Astrocyte (in vitro differentiated cells and primary cell): ENCODE measurements at regions not wholly inside any gene's neighbourhood (a gene's known extent, or its start where the extent isn't known, plus 50 kb on each side); places are given as distances from the start of the nearest gene placed in this dataset.

Experiments used
- DNase-seq: peaks from one replicate; pipeline ENCODE4 v3.0.0-alpha.2; 2010; ENCODE audit warnings: low read depth
- FAIRE-seq: peaks from 2 replicates; lab custom pipeline; 2011; peaks lifted over from hg19 to GRCh38; lab: Jason Lieb, UNC
- H2AFZ ChIP-seq: 2 replicates; pipeline ENCODE4 v1.6.0; 2012; ENCODE audit warnings: low read depth, low read length, inconsistent platforms
- H3K27ac ChIP-seq: 2 replicates; pipeline ENCODE4 v1.5.1; 2011; ENCODE audit warnings: low read depth, low read length, inconsistent platforms
- H3K27me3 ChIP-seq: 2 replicates; pipeline ENCODE4 v1.6.0; 2011; ENCODE audit warnings: low read length, inconsistent platforms; ENCODE audit not compliant: insufficient read depth
- H3K36me3 ChIP-seq: 2 replicates; pipeline ENCODE4 v1.5.1; 2011; ENCODE audit warnings: low read length, inconsistent platforms; ENCODE audit not compliant: insufficient read depth
- H3K4me1 ChIP-seq: 2 replicates; pipeline ENCODE4 v1.5.1; 2011; ENCODE audit warnings: low read length, inconsistent platforms; ENCODE audit not compliant: insufficient read depth
- H3K4me2 ChIP-seq: 2 replicates; pipeline ENCODE4 v1.6.0; 2012; ENCODE audit warnings: low read length, inconsistent platforms
- H3K4me3 ChIP-seq: 2 replicates; pipeline ENCODE4 v1.5.1; 2011; ENCODE audit warnings: low read depth, mild to moderate bottlenecking, low read length, inconsistent platforms; ENCODE audit not compliant: insufficient read depth
- H3K79me2 ChIP-seq: 2 replicates; pipeline ENCODE4 v1.6.0; 2012; ENCODE audit warnings: mild to moderate bottlenecking, low read length, inconsistent platforms; ENCODE audit not compliant: insufficient read depth
- H3K9ac ChIP-seq: 2 replicates; pipeline ENCODE4 v1.6.0; 2012; ENCODE audit warnings: mild to moderate bottlenecking, low read length, inconsistent platforms
- H3K9me3 ChIP-seq: 2 replicates; pipeline ENCODE4 v1.5.1; 2012; ENCODE audit warnings: low read depth, mild to moderate bottlenecking, low read length, inconsistent platforms; ENCODE audit not compliant: insufficient read depth
- H4K20me1 ChIP-seq: 2 replicates; pipeline ENCODE4 v1.6.0; 2012; ENCODE audit warnings: low read length, inconsistent platforms; ENCODE audit not compliant: insufficient read depth
- H3K27ac Mint-ChIP-seq: one replicate; pipeline ENCODE4 v1.8.0; 2021; ENCODE audit warnings: mild to moderate bottlenecking, mixed read lengths; ENCODE audit not compliant: unreplicated experiment
- H3K27me3 Mint-ChIP-seq: one replicate; pipeline ENCODE4 v1.8.0; 2021; ENCODE audit warnings: low read depth, mixed read lengths; ENCODE audit not compliant: unreplicated experiment
- H3K36me3 Mint-ChIP-seq: one replicate; pipeline ENCODE4 v1.8.0; 2021; ENCODE audit warnings: low read depth, mixed read lengths; ENCODE audit not compliant: unreplicated experiment
- H3K4me1 Mint-ChIP-seq: one replicate; pipeline ENCODE4 v1.8.0; 2021; ENCODE audit warnings: low read depth, mixed read lengths; ENCODE audit not compliant: unreplicated experiment
- H3K4me3 Mint-ChIP-seq: one replicate; pipeline ENCODE4 v1.8.0; 2021; ENCODE audit warnings: mild to moderate bottlenecking, moderate library complexity, mixed read lengths; ENCODE audit not compliant: unreplicated experiment
- H3K9me3 Mint-ChIP-seq: one replicate; pipeline ENCODE4 v1.8.0; 2021; ENCODE audit warnings: mild to moderate bottlenecking, mixed read lengths; ENCODE audit not compliant: unreplicated experiment
- CTCF ChIP-seq: IDR thresholded peaks from 2 replicates; pipeline ENCODE4 v1.5.1; 2011; ENCODE audit warnings: low read depth, mild to moderate bottlenecking, inconsistent platforms, low read length, moderate library complexity; ENCODE audit not compliant: insufficient read depth
- EZH2 ChIP-seq: IDR thresholded peaks from 2 replicates; pipeline ENCODE4 v1.6.1; 2012; ENCODE audit warnings: mild to moderate bottlenecking, low read length, inconsistent platforms; ENCODE audit not compliant: insufficient read depth

- DNase-seq: no peak
- Mint-ChIP-seq H3K4me1 (peaks cover 20% of the 10 kb centered on the region), H3K27me3 (no peaks in the 10 kb centered on the region), H3K9me3 (no peaks in the 10 kb centered on the region), H3K4me3 (no peak overlapping the region), H3K27ac (no peak overlapping the region), H3K36me3 (peaks cover 27% of the 10 kb centered on the region)
- no peak overlapping the region for H3K4me2 ChIP-seq
- H3K4me1 ChIP-seq: peaks cover 40% of the 10 kb centered on the region
- no peaks in the 10 kb centered on the region for H3K27me3 ChIP-seq
- H4K20me1 ChIP-seq: peaks cover 85% of the 10 kb centered on the region
- no peak overlapping the region for H3K27ac ChIP-seq
- TF ChIP-seq CTCF (no peak), EZH2 (no peak)
- H3K9me3 ChIP-seq: no peaks in the 10 kb centered on the region
- no peak overlapping the region for H2AFZ ChIP-seq
- H3K36me3 ChIP-seq: peaks cover 16% of the 10 kb centered on the region
- no peak for FAIRE-seq
- H3K9ac ChIP-seq: no peak overlapping the region
- no peak overlapping the region for H3K4me3 ChIP-seq
- H3K79me2 ChIP-seq: peaks cover 20% of the 10 kb centered on the region
Observed at GRCh38 chr12:124396544-124397398, 101.9 kb downstream of the RFLNA start.

- peaks cover 12% of the 10 kb centered on the region for H3K36me3 ChIP-seq
- H4K20me1 ChIP-seq: peaks cover 84% of the 10 kb centered on the region
- no peak overlapping the region for H3K9ac ChIP-seq
- H3K79me2 ChIP-seq: peaks cover 20% of the 10 kb centered on the region
- no peak for TF ChIP-seq EZH2
- TF ChIP-seq CTCF: no peak
- no peak overlapping the region for H3K4me2 ChIP-seq
- no peaks in the 10 kb centered on the region for H3K27me3 ChIP-seq
- peak overlapping the region; percentile 53 for H3K27ac Mint-ChIP-seq
- no peak for FAIRE-seq
- peaks cover 48% of the 10 kb centered on the region for H3K4me1 ChIP-seq
- H3K27ac ChIP-seq: no peak overlapping the region
- H3K4me3 ChIP-seq: no peak overlapping the region
- H3K9me3 Mint-ChIP-seq: no peaks in the 10 kb centered on the region
- DNase-seq: no peak
- no peak overlapping the region for H3K4me3 Mint-ChIP-seq
- H3K36me3 Mint-ChIP-seq: peaks cover 26% of the 10 kb centered on the region
- no peak overlapping the region for H2AFZ ChIP-seq
- no peaks in the 10 kb centered on the region for H3K9me3 ChIP-seq
- H3K27me3 Mint-ChIP-seq: no peaks in the 10 kb centered on the region
- peaks cover 28% of the 10 kb centered on the region for H3K4me1 Mint-ChIP-seq
Observed at GRCh38 chr12:124395986-124396385, 101.1 kb downstream of the RFLNA start.

- H3K9me3 Mint-ChIP-seq: no peaks in the 10 kb centered on the region
- H3K27ac Mint-ChIP-seq: peak overlapping the region; percentile 77
Observed at GRCh38 chr12:124395284-124395752, 100.4 kb downstream of the RFLNA start.

More at GRCh38 chr12:124395284-124395752, 100.4 kb downstream of the RFLNA start:
- FAIRE-seq (no peak), DNase-seq (no peak)
- H3K27ac ChIP-seq: no peak overlapping the region
- H3K4me3 ChIP-seq: no peak overlapping the region
- H3K4me2 ChIP-seq: peak overlapping the region; percentile 8
- peaks cover 80% of the 10 kb centered on the region for H4K20me1 ChIP-seq
- H3K27me3 Mint-ChIP-seq: no peaks in the 10 kb centered on the region
- TF ChIP-seq CTCF (no peak), EZH2 (no peak)
- peaks cover 54% of the 10 kb centered on the region for H3K4me1 ChIP-seq
- no peak overlapping the region for H2AFZ ChIP-seq
- no peak overlapping the region for H3K4me3 Mint-ChIP-seq
- peaks cover 26% of the 10 kb centered on the region for H3K36me3 Mint-ChIP-seq
- H3K9me3 ChIP-seq: no peaks in the 10 kb centered on the region
- H3K9ac ChIP-seq: no peak overlapping the region
- peaks cover 34% of the 10 kb centered on the region for H3K4me1 Mint-ChIP-seq
- H3K79me2 ChIP-seq: peaks cover 20% of the 10 kb centered on the region
- H3K36me3 ChIP-seq: peaks cover 12% of the 10 kb centered on the region
- H3K27me3 ChIP-seq: no peaks in the 10 kb centered on the region
